ENCODE measurements at regions not wholly inside any gene's neighbourhood (a gene's known extent, or its start where the extent isn't known, plus 50 kb on each side); places are given as distances from the start of the nearest gene placed in this dataset.
"Not testable (repeated sequence)": the region's sequence is repeated elsewhere in the genome, so short reads cannot be mapped to it uniquely, and the experiment has no call there.

- H3K4me1 Mint-ChIP-seq (ENCODE audit: low read depth in 2 of 2); H3K27ac Mint-ChIP-seq; H3K9me3 Mint-ChIP-seq; H3K36me3 Mint-ChIP-seq; H3K4me3 Mint-ChIP-seq; DNase-seq (ENCODE audit: low spot score); ATAC-seq: not testable (repeated sequence)
- H3K27me3 Mint-ChIP-seq, result peaks cover 14 to 15% of the 10 kb centered on the region in 2 donors
Observed at GRCh38 chr5:74388411-74388810, 252.1 kb downstream of the ENC1 start.

DNA sequence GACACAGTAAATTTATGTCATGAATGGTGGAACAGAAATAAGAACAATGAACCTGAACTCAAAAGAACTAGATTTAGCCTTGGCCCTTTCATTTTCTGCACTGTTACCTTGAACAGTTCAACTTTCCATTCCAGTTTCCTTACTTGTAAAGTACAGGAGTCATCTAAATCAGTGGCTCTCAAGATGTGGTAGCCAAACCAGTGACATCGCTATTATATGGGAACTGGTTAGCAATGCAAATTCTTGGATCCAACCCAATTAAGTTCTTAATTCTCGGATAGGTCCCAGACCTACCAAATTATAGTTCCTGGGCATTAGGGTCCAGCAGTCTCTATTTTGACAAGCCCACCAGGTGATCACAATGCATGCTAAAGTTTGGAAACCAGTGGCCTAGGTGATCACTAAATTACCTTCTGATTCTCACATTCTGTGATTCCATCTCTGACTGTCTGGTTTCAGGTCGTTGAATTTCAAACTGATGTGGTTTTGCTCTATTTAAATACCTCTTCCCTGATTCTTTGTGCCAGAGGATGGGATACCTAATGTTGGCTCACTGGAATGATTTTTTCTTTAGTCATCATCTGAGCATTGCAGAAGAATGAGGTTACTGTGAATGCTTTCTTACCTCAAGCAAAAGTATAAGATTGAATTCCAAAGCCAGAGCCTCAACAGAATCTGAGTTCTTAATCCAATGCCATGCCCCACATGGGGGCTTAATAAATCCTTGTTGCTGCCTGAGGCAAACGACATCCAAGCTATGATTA lies 253.8 kb downstream of the ENC1 start:
- no peaks in the 10 kb centered on the region for H3K4me1 Mint-ChIP-seq (ENCODE audit: low read depth in 2 of 2)
- H3K36me3 Mint-ChIP-seq, result no peaks in the 10 kb centered on the region
- no peaks in the 10 kb centered on the region for H3K9me3 Mint-ChIP-seq
- peaks cover 14 to 18% of the 10 kb centered on the region in 2 donors for H3K27me3 Mint-ChIP-seq
- H3K27ac Mint-ChIP-seq, result no peak overlapping the region
- DNase-seq (ENCODE audit: low spot score) (no peak), ATAC-seq (no peak)
- no peak overlapping the region for H3K4me3 Mint-ChIP-seq

- peaks cover 11 to 22% of the 10 kb centered on the region in 2 donors for H3K27me3 Mint-ChIP-seq
- no peak overlapping the region for H3K27ac Mint-ChIP-seq
- ATAC-seq (no peak), DNase-seq (ENCODE audit: low spot score) (no peak)
- H3K4me1 Mint-ChIP-seq (ENCODE audit: low read depth in 2 of 2), result no peaks in the 10 kb centered on the region
- H3K9me3 Mint-ChIP-seq, result no peaks in the 10 kb centered on the region
- H3K4me3 Mint-ChIP-seq, result no peak overlapping the region
- no peaks in the 10 kb centered on the region for H3K36me3 Mint-ChIP-seq
Observed at GRCh38 chr5:74384851-74385250, 255.7 kb downstream of the ENC1 start.

GRCh38 chr5:74382987-74383593 lies 257.4 kb downstream of the ENC1 start:
- Mint-ChIP-seq H3K4me1 (ENCODE audit: low read depth in 2 of 2) (no peaks in the 10 kb centered on the region), H3K27ac (no peak overlapping the region), H3K4me3 (no peak overlapping the region), H3K27me3 (peaks cover 20 to 39% of the 10 kb centered on the region in 2 donors), H3K9me3 (no peaks in the 10 kb centered on the region), H3K36me3 (no peaks in the 10 kb centered on the region)
- no peak for ATAC-seq
- no peak for DNase-seq (ENCODE audit: low spot score)

DNA sequence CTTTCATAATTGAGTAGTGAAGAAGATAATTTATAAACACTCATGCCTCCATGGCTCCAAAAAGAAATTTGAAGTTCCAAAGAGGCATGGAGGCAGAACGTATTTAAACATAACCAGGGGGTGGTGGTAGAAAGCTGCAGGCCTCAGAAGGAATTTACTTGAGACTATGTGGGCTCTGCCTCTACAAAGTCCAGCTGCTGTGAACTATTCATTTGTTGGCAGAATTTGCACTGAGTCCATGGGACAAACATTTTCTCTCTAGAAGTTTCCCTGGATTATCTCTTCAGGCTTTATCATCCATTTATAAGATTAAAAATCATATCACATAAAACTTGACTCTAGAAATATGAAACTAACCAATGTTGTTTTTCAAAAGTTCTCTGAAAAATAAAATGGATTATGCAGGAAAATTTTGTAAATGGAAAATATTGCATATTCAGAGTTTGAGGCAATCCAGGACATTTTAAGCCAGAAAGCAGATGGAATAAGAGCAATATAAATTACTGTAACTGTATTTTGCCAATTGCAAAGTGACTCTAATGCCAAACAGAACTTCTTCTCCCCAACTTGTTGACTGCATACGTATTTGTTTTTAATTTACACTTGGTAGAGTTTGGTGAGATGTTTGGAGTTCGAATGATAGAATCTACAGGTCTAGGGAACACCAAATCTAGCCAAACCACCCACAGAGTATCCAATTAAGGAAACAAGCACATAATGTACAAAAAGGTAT lies 258.2 kb downstream of the ENC1 start:
- no peak for ATAC-seq
- Mint-ChIP-seq H3K4me3 (no peak overlapping the region), H3K27me3 (peaks cover 21 to 43% of the 10 kb centered on the region in 2 donors), H3K9me3 (no peaks in the 10 kb centered on the region), H3K4me1 (ENCODE audit: low read depth in 2 of 2) (no peaks in the 10 kb centered on the region), H3K36me3 (no peaks in the 10 kb centered on the region), H3K27ac (no peak overlapping the region)
- no peak for DNase-seq (ENCODE audit: low spot score)

GRCh38 chr5:74380193-74380592 lies 260.3 kb downstream of the ENC1 start:
- Mint-ChIP-seq H3K9me3 (no peaks in the 10 kb centered on the region), H3K27ac (no peak overlapping the region), H3K4me1 (ENCODE audit: low read depth in 2 of 2) (no peaks in the 10 kb centered on the region), H3K4me3 (no peak overlapping the region), H3K27me3 (peaks cover 17 to 43% of the 10 kb centered on the region in 2 donors), H3K36me3 (no peaks in the 10 kb centered on the region)
- DNase-seq (ENCODE audit: low spot score) (no peak), ATAC-seq (no peak)

DNA sequence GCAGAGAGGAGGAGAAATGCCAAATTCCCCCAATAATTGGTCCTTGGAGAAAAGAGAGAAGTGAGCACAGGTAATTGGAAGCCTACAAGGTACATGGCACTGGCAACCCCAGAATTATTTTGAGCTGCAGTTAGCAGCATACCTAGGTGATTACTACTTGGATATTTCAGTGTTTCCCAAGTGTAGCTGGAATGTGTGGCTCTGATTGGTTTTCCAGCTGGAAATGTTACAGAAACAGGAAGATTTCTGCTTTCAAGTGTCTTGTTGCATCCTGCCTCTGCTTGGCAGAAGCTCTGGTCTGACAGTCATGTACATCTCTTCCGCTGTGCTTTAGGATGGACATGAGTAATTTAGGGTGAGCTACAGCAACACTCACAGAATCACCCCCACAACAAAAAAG lies 262.1 kb downstream of the ENC1 start:
- no peak overlapping the region for H3K4me3 Mint-ChIP-seq
- ATAC-seq (no peak), DNase-seq (ENCODE audit: low spot score) (no peak)
- H3K27ac Mint-ChIP-seq, result no peak overlapping the region
- no peaks in the 10 kb centered on the region for H3K9me3 Mint-ChIP-seq
- peaks cover 10 to 28% of the 10 kb centered on the region in 2 donors for H3K27me3 Mint-ChIP-seq
- no peaks in the 10 kb centered on the region for H3K4me1 Mint-ChIP-seq (ENCODE audit: low read depth in 2 of 2)
- H3K36me3 Mint-ChIP-seq, result no peaks in the 10 kb centered on the region

DNA sequence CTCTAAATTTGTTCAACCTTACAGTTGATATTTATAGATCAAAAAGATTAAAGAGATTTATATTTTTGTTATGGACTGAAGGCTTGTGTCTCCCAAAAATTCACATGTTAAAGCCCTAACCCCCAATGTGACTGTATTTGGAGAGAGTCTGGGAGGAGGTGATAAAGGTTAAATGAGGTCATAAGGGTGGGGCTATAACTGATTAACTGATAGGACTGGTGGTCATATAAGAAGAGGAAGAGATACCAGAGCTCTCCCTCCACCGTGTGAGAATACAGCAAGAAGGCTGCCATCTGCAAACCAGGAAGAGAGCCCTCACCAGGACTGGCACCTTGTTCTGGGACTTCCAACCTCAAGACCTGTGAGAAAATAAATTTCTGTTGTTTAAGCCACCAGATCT lies 264.3 kb downstream of the ENC1 start:
- Mint-ChIP-seq H3K27ac (no peak overlapping the region), H3K36me3 (no peaks in the 10 kb centered on the region), H3K27me3 (peaks cover 10 to 25% of the 10 kb centered on the region in 2 donors), H3K4me3 (no peak overlapping the region), H3K9me3 (no peaks in the 10 kb centered on the region), H3K4me1 (ENCODE audit: low read depth in 2 of 2) (no peaks in the 10 kb centered on the region)
- DNase-seq (ENCODE audit: low spot score) (no peak), ATAC-seq (no peak)

- DNase-seq (ENCODE audit: low spot score), result no peak
- Mint-ChIP-seq H3K27me3 (peaks cover 10 to 25% of the 10 kb centered on the region in 2 donors), H3K9me3 (no peaks in the 10 kb centered on the region), H3K36me3 (no peaks in the 10 kb centered on the region), H3K4me3 (no peak overlapping the region), H3K27ac (no peak overlapping the region), H3K4me1 (ENCODE audit: low read depth in 2 of 2) (no peaks in the 10 kb centered on the region)
- ATAC-seq, result no peak
Observed at GRCh38 chr5:74375271-74375670, 265.3 kb downstream of the ENC1 start.

DNA sequence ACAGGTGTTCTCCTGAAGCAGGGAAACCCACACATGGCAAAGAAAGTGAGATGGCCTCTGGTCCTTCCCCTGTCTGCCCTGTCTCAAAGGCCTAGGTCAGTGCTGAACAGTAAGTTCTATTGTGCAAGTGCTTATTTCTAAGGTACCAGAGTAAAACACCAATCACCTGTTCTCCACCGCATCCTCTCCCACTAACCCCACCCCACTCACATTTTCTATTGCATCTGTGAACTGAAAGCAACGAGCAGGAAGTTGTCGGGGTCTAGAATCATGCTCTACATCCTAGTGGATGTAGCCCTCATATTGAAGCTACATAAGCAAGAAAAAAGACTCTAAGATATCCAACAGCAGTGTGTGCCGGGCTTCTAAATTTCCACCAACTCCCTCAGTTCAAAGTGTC lies 265.9 kb downstream of the ENC1 start:
- ATAC-seq, result no peak

GRCh38 chr5:74373076-74373475 lies 267.5 kb downstream of the ENC1 start:
- no peaks in the 10 kb centered on the region for H3K4me1 Mint-ChIP-seq (ENCODE audit: low read depth in 2 of 2)
- no peaks in the 10 kb centered on the region for H3K9me3 Mint-ChIP-seq
- ATAC-seq, result no peak
- H3K4me3 Mint-ChIP-seq, result no peak overlapping the region
- peaks cover 3 to 4% of the 10 kb centered on the region in 2 donors for H3K27me3 Mint-ChIP-seq
- no peak overlapping the region for H3K27ac Mint-ChIP-seq
- no peaks in the 10 kb centered on the region for H3K36me3 Mint-ChIP-seq
- DNase-seq (ENCODE audit: low spot score), result no peak

More for the DNA sequence above, 265.9 kb downstream of the ENC1 start:
- no peaks in the 10 kb centered on the region for H3K9me3 Mint-ChIP-seq
- H3K27me3 Mint-ChIP-seq, result peaks cover 10 to 20% of the 10 kb centered on the region in 2 donors
- H3K27ac Mint-ChIP-seq, result no peak overlapping the region
- H3K4me3 Mint-ChIP-seq, result no peak overlapping the region
- no peak for DNase-seq (ENCODE audit: low spot score)
- no peaks in the 10 kb centered on the region for H3K4me1 Mint-ChIP-seq (ENCODE audit: low read depth in 2 of 2)
- H3K36me3 Mint-ChIP-seq, result no peaks in the 10 kb centered on the region

DNA sequence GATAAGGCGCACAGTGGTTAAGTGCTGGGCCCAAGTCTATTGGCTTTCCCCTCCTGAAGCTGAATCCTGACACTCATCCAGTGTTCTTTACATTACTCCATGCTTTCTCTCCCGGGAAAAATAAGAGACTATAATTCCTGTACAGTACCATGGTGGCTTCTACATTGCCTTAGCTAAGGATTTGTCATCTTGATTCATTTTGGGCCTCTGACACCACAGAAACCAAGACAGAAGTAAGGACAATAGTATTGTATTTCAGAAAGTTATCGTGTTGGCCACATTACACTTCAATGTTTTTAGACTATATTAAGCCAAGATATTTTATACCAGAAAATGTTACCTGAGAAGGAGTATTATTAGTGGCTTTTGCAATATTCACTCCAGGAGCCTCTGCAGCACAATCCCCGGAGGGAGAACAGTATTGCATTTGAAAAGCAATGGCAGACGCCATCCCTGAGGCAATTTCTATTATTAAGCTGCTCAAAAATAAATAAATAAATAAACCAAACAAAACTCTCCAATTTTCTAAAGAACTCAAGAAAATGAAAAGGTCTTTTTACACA lies 267.9 kb downstream of the ENC1 start:
- Mint-ChIP-seq H3K4me3 (no peak overlapping the region), H3K36me3 (no peaks in the 10 kb centered on the region), H3K27me3 (peaks cover 0 to 4% of the 10 kb centered on the region in 2 donors), H3K27ac (no peak overlapping the region), H3K9me3 (no peaks in the 10 kb centered on the region), H3K4me1 (ENCODE audit: low read depth in 2 of 2) (no peaks in the 10 kb centered on the region)
- DNase-seq (ENCODE audit: low spot score) (no peak), ATAC-seq (no peak)

DNA sequence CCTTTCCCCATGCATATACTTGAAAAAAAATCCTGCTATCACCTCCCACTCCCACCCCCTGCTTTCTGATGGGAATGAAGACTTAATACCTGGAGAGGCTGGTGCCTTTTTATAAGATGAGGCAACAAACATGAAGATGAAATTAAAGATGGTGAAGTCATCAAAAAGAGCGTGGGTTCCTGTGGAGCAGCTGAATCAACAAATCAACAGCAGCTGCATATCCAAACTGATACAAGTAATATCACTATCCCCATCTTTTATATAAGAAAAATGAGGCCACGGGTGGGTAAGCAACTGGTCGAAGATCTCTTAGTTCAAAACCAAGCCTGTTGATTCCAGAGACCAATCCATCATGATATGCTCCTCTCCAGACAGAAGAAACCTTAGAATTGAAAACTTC lies 268.5 kb downstream of the ENC1 start:
- no peaks in the 10 kb centered on the region for H3K36me3 Mint-ChIP-seq

GRCh38 chr5:74371621-74372020 lies 268.9 kb downstream of the ENC1 start:
- ATAC-seq (no peak), DNase-seq (ENCODE audit: low spot score) (no peak)
- no peaks in the 10 kb centered on the region for H3K36me3 Mint-ChIP-seq
- no peak overlapping the region for H3K27ac Mint-ChIP-seq
- no peak overlapping the region for H3K4me3 Mint-ChIP-seq
- H3K27me3 Mint-ChIP-seq, result peaks cover 0 to 4% of the 10 kb centered on the region in 2 donors
- H3K9me3 Mint-ChIP-seq, result no peaks in the 10 kb centered on the region
- no peaks in the 10 kb centered on the region for H3K4me1 Mint-ChIP-seq (ENCODE audit: low read depth in 2 of 2)

More for the DNA sequence above, 268.5 kb downstream of the ENC1 start:
- H3K27me3 Mint-ChIP-seq, result peaks cover 0 to 4% of the 10 kb centered on the region in 2 donors
- ATAC-seq (no peak), DNase-seq (ENCODE audit: low spot score) (no peak)
- H3K4me1 Mint-ChIP-seq (ENCODE audit: low read depth in 2 of 2), result no peaks in the 10 kb centered on the region
- no peaks in the 10 kb centered on the region for H3K9me3 Mint-ChIP-seq
- H3K27ac Mint-ChIP-seq, result no peak overlapping the region
- H3K4me3 Mint-ChIP-seq, result no peak overlapping the region
